Astrocyte (in vitro differentiated cells and primary cell): ENCODE measurements at regions not wholly inside any gene's neighbourhood (a gene's known extent, or its start where the extent isn't known, plus 50 kb on each side); places are given as distances from the start of the nearest gene placed in this dataset.

Experiments used
- DNase-seq: peaks from one replicate; pipeline ENCODE4 v3.0.0-alpha.2; 2010; ENCODE audit warnings: low read depth
- FAIRE-seq: peaks from 2 replicates; lab custom pipeline; 2011; peaks lifted over from hg19 to GRCh38; lab: Jason Lieb, UNC
- H2AFZ ChIP-seq: 2 replicates; pipeline ENCODE4 v1.6.0; 2012; ENCODE audit warnings: low read depth, low read length, inconsistent platforms
- H3K27ac ChIP-seq: 2 replicates; pipeline ENCODE4 v1.5.1; 2011; ENCODE audit warnings: low read depth, low read length, inconsistent platforms
- H3K27me3 ChIP-seq: 2 replicates; pipeline ENCODE4 v1.6.0; 2011; ENCODE audit warnings: low read length, inconsistent platforms; ENCODE audit not compliant: insufficient read depth
- H3K36me3 ChIP-seq: 2 replicates; pipeline ENCODE4 v1.5.1; 2011; ENCODE audit warnings: low read length, inconsistent platforms; ENCODE audit not compliant: insufficient read depth
- H3K4me1 ChIP-seq: 2 replicates; pipeline ENCODE4 v1.5.1; 2011; ENCODE audit warnings: low read length, inconsistent platforms; ENCODE audit not compliant: insufficient read depth
- H3K4me2 ChIP-seq: 2 replicates; pipeline ENCODE4 v1.6.0; 2012; ENCODE audit warnings: low read length, inconsistent platforms
- H3K4me3 ChIP-seq: 2 replicates; pipeline ENCODE4 v1.5.1; 2011; ENCODE audit warnings: low read depth, mild to moderate bottlenecking, low read length, inconsistent platforms; ENCODE audit not compliant: insufficient read depth
- H3K79me2 ChIP-seq: 2 replicates; pipeline ENCODE4 v1.6.0; 2012; ENCODE audit warnings: mild to moderate bottlenecking, low read length, inconsistent platforms; ENCODE audit not compliant: insufficient read depth
- H3K9ac ChIP-seq: 2 replicates; pipeline ENCODE4 v1.6.0; 2012; ENCODE audit warnings: mild to moderate bottlenecking, low read length, inconsistent platforms
- H3K9me3 ChIP-seq: 2 replicates; pipeline ENCODE4 v1.5.1; 2012; ENCODE audit warnings: low read depth, mild to moderate bottlenecking, low read length, inconsistent platforms; ENCODE audit not compliant: insufficient read depth
- H4K20me1 ChIP-seq: 2 replicates; pipeline ENCODE4 v1.6.0; 2012; ENCODE audit warnings: low read length, inconsistent platforms; ENCODE audit not compliant: insufficient read depth
- H3K27ac Mint-ChIP-seq: one replicate; pipeline ENCODE4 v1.8.0; 2021; ENCODE audit warnings: mild to moderate bottlenecking, mixed read lengths; ENCODE audit not compliant: unreplicated experiment
- H3K27me3 Mint-ChIP-seq: one replicate; pipeline ENCODE4 v1.8.0; 2021; ENCODE audit warnings: low read depth, mixed read lengths; ENCODE audit not compliant: unreplicated experiment
- H3K36me3 Mint-ChIP-seq: one replicate; pipeline ENCODE4 v1.8.0; 2021; ENCODE audit warnings: low read depth, mixed read lengths; ENCODE audit not compliant: unreplicated experiment
- H3K4me1 Mint-ChIP-seq: one replicate; pipeline ENCODE4 v1.8.0; 2021; ENCODE audit warnings: low read depth, mixed read lengths; ENCODE audit not compliant: unreplicated experiment
- H3K4me3 Mint-ChIP-seq: one replicate; pipeline ENCODE4 v1.8.0; 2021; ENCODE audit warnings: mild to moderate bottlenecking, moderate library complexity, mixed read lengths; ENCODE audit not compliant: unreplicated experiment
- H3K9me3 Mint-ChIP-seq: one replicate; pipeline ENCODE4 v1.8.0; 2021; ENCODE audit warnings: mild to moderate bottlenecking, mixed read lengths; ENCODE audit not compliant: unreplicated experiment
- EZH2 ChIP-seq: IDR thresholded peaks from 2 replicates; pipeline ENCODE4 v1.6.1; 2012; ENCODE audit warnings: mild to moderate bottlenecking, low read length, inconsistent platforms; ENCODE audit not compliant: insufficient read depth
- TF ChIP-seq, protein P1 (sequence below): IDR thresholded peaks from 2 replicates; pipeline ENCODE4 v1.5.1; 2011; ENCODE audit warnings: low read depth, mild to moderate bottlenecking, inconsistent platforms, low read length, moderate library complexity; ENCODE audit not compliant: insufficient read depth

GRCh38 chr4:3675251-3676115 is 90.7 kb upstream of the ADRA2C start:
- no peaks in the 10 kb centered on the region for H3K36me3 ChIP-seq
- no peak overlapping the region for H3K27ac ChIP-seq
- peaks cover 2% of the 10 kb centered on the region for H3K27me3 ChIP-seq
- no peak overlapping the region for H3K27ac Mint-ChIP-seq
- peaks cover 47% of the 10 kb centered on the region for H3K27me3 Mint-ChIP-seq
- no peak overlapping the region for H3K9ac ChIP-seq
- no peak overlapping the region for H3K4me2 ChIP-seq
- H3K79me2 ChIP-seq, result no peaks in the 10 kb centered on the region
- TF ChIP-seq EZH2, result no peak
- TF ChIP-seq, protein P1, sequence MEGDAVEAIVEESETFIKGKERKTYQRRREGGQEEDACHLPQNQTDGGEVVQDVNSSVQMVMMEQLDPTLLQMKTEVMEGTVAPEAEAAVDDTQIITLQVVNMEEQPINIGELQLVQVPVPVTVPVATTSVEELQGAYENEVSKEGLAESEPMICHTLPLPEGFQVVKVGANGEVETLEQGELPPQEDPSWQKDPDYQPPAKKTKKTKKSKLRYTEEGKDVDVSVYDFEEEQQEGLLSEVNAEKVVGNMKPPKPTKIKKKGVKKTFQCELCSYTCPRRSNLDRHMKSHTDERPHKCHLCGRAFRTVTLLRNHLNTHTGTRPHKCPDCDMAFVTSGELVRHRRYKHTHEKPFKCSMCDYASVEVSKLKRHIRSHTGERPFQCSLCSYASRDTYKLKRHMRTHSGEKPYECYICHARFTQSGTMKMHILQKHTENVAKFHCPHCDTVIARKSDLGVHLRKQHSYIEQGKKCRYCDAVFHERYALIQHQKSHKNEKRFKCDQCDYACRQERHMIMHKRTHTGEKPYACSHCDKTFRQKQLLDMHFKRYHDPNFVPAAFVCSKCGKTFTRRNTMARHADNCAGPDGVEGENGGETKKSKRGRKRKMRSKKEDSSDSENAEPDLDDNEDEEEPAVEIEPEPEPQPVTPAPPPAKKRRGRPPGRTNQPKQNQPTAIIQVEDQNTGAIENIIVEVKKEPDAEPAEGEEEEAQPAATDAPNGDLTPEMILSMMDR, result no peak
- DNase-seq (no peak), FAIRE-seq (no peak)
- H3K9me3 Mint-ChIP-seq, result peaks cover 9% of the 10 kb centered on the region
- peaks cover 6% of the 10 kb centered on the region for H3K36me3 Mint-ChIP-seq
- H3K4me1 ChIP-seq, result no peaks in the 10 kb centered on the region
- H3K4me3 Mint-ChIP-seq, result no peak overlapping the region
- H3K9me3 ChIP-seq, result peaks cover 5% of the 10 kb centered on the region
- no peaks in the 10 kb centered on the region for H4K20me1 ChIP-seq
- no peaks in the 10 kb centered on the region for H3K4me1 Mint-ChIP-seq
- H3K4me3 ChIP-seq, result no peak overlapping the region
- H2AFZ ChIP-seq, result no peak overlapping the region

DNA sequence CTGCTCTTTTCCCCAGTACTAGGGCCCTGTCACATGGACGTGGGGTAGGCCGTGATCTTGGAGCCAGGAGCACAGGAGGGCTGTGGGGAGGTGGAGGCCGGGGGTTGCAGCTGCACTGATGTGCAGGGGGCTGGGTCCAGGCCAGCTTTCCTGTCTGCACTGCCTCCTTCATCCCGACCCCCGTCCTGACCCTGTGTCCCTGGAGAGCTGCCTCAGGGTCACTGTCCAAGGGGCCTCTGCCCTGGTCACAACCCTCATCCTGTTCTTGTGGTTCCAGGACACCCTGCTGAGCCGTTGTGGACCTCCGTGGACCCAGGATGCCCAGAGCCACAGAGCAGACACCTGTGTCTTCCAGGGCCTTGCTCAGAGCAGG is 91.7 kb upstream of the ADRA2C start:
- H3K9me3 ChIP-seq, result peaks cover 5% of the 10 kb centered on the region
- H4K20me1 ChIP-seq, result no peaks in the 10 kb centered on the region
- no peak overlapping the region for H2AFZ ChIP-seq
- peaks cover 10% of the 10 kb centered on the region for H3K36me3 Mint-ChIP-seq
- no peak overlapping the region for H3K4me3 Mint-ChIP-seq
- H3K27ac Mint-ChIP-seq, result no peak overlapping the region
- no peak for TF ChIP-seq EZH2
- TF ChIP-seq, protein P1, result no peak
- H3K27me3 Mint-ChIP-seq, result peaks cover 52% of the 10 kb centered on the region
- H3K27ac ChIP-seq, result no peak overlapping the region
- no peak overlapping the region for H3K9ac ChIP-seq
- H3K79me2 ChIP-seq, result no peaks in the 10 kb centered on the region
- no peaks in the 10 kb centered on the region for H3K4me1 Mint-ChIP-seq
- H3K4me1 ChIP-seq, result no peaks in the 10 kb centered on the region
- H3K4me3 ChIP-seq, result no peak overlapping the region
- peaks cover 9% of the 10 kb centered on the region for H3K9me3 Mint-ChIP-seq
- no peak overlapping the region for H3K4me2 ChIP-seq
- H3K36me3 ChIP-seq, result no peaks in the 10 kb centered on the region
- FAIRE-seq (no peak), DNase-seq (no peak)
- peaks cover 2% of the 10 kb centered on the region for H3K27me3 ChIP-seq
